GM13977 (cell line): ENCODE measurements at regions not wholly inside any gene's neighbourhood (a gene's known extent, or its start where the extent isn't known, plus 50 kb on each side); places are given as distances from the start of the nearest gene placed in this dataset.

Source experiments
- DNase-seq: peaks from one replicate; pipeline ENCODE4 v3.0.0; 2012; ENCODE audit warnings: low spot score
- in situ Hi-C: fragments of 300-500 bp; cut with MboI; formaldehyde crosslinking; loops from one replicate; pipeline ENCODE4 v1.12.0; 2022; ENCODE audit warnings: low sequenced_read_pairs, low pct_unique_long_range_greater_than_20kb, mixed read lengths, inconsistent platforms; ENCODE audit not compliant: unreplicated experiment
- TF ChIP-seq, protein P1 (sequence below): IDR thresholded peaks from 2 replicates; pipeline ENCODE4 v1.5.1; 2012; ENCODE audit warnings: mild to moderate bottlenecking, control low read depth; ENCODE audit not compliant: insufficient read depth; ENCODE audit errors: extremely low read depth, missing control alignments

DNA sequence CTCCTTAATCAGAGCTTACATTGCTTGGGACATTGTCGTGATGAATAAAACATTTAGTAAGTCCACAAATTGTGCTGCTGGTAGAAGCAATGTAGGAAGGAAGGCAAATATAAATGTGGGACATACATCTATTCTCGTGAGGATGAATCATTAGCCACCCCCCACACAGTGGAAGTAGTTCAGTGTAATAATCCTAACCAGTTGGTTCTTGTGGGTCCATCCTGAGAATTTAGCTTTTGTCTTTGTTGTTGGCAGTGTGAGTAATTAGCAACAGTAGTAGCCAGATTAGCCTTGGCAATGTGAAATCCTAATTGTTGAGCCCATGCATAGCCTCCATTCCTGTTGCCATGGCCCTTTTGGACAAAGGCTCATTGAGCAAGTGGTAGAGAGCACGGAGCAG is 532.1 kb downstream of the FBXO15 start:
- in situ Hi-C loops, result no loop called here
- no peak for DNase-seq
- TF ChIP-seq, protein P1, sequence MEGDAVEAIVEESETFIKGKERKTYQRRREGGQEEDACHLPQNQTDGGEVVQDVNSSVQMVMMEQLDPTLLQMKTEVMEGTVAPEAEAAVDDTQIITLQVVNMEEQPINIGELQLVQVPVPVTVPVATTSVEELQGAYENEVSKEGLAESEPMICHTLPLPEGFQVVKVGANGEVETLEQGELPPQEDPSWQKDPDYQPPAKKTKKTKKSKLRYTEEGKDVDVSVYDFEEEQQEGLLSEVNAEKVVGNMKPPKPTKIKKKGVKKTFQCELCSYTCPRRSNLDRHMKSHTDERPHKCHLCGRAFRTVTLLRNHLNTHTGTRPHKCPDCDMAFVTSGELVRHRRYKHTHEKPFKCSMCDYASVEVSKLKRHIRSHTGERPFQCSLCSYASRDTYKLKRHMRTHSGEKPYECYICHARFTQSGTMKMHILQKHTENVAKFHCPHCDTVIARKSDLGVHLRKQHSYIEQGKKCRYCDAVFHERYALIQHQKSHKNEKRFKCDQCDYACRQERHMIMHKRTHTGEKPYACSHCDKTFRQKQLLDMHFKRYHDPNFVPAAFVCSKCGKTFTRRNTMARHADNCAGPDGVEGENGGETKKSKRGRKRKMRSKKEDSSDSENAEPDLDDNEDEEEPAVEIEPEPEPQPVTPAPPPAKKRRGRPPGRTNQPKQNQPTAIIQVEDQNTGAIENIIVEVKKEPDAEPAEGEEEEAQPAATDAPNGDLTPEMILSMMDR, result no peak

DNA sequence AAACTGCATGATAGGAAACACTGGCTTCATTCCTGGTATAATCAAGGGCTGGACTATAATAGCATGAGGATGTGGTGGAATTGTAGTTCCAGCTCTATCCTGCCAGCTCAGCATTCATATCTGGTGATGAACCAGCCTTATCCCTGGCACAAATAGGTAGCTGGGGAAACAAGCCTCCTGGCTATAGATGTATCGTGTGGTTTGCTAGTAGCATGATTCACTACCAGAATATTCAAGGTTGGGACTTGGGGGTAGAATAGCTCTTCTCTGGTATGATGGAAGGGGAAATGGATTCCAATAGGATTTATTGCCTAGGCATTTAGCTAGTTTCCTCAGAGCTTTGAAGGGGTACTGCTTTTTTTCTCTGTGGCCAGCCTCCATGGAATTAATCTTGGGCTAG is 532.8 kb downstream of the FBXO15 start:
- in situ Hi-C loops, result no loop called here
- DNase-seq, result no peak
- TF ChIP-seq, protein P1, result no peak

DNA sequence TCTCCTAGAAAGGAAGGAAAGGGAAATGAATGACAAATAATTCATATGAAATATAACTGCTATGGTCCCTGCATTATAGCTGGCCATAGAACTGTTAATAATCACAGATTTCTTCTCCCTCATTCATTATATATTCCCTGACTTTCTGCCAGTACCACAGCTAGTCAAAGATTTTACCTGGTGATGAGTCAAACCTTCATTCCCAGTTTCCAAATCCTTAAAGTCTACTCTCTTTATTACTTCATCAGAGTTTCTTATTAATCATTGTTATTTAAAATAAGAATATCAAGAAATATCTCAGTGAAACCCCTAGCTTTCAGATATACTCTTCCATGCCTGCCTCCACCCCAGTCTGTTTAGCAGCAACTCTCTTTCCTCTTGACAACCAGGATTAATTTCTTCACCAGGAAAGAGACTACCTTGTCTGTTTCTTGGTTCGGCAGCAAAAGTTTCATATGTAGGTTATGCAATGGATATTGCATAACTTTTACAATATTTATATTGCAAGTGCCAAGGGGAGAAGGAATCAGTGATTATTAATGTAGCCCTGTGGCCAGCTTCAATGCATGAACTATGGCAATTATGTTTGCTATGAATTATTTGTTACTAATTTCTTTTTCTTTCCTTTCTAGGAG is 533.8 kb downstream of the FBXO15 start:
- DNase-seq, result no peak
- TF ChIP-seq, protein P1, result no peak
- in situ Hi-C loops, result no loop called here

DNA sequence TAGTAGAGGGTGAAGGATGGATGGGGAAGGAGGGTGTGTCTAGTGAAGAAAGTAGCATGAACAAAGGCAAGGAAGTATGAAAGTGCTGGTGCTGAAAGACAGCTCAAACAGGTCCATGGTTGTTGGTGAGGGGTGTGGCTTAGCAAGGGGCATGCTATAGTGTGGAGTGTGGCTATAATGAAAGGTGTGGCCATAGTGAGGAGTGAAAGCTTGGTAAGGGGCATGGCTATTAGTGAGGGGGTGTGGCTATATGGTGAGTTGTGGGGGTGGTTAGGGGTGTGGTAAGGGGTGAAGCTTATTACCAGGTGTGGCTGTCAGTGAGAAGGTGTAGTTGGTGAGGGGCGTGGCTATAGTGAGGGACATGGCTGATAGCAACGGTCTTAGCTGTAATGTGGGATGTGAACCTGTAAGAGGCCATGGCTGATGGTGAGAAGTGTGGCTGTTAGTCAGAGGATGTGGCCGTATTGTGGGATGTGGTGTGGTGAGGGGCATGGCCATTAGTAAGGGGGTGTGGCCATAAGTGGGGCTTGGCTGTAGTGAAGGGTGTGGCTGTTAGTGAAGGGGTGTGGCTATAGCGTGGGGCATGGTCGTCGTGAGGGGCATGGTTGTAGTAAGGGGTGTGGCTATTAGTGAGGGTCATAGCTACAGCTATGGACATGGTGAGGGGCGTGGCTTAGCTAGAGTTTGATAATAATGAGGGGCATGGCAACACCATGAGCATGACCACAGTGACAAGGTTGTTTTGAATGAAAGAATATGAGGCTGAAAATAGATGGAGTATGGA is 549.6 kb downstream of the FBXO15 start:
- no peak for DNase-seq
- in situ Hi-C loops, result no loop called here
- TF ChIP-seq, protein P1, result no peak

DNA sequence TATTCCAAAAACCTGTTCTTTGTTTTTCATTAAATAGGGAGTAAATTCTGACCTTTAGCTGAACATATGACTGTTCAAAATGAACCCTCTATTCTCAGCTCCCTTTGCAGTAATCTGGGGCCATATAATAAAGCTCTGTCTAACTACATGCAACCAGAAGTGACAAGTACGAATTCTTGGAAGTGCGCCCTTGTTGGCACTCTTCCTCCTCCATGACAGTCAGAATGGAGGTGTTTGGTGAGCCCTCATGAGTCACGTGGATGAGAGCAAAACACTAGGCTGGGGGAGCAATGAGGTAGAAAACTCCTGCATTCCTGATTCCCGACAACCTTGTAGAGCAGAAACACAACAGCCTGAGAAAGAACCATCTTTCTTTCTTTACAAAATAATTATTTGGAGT is 552.9 kb downstream of the FBXO15 start:
- no peak for DNase-seq
- in situ Hi-C loops, result no loop called here
- TF ChIP-seq, protein P1, result no peak

DNA sequence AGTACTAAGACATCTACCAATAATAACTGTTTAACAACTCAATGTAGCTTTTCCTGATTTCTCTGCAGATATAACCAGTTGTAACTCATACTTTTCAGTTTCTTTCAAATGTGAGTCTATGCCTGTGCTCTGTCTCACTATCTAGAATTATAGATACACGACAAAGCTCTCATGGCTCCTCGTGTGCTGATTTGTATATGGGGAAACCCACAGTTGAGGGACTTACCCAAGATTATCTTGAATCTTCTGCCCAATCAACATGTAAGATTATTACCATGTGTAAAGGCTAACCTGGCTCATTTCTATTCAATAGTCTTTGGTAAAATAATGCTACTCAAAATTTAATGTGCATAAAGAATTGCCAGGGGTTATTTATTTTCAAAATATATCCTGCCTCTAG is 554.4 kb downstream of the FBXO15 start:
- in situ Hi-C loops, result no loop called here
- no peak for DNase-seq
- TF ChIP-seq, protein P1, result no peak
